Small intestine (tissue), 7 donors: ENCODE measurements at regions not wholly inside any gene's neighbourhood (a gene's known extent, or its start where the extent isn't known, plus 50 kb on each side); places are given as distances from the start of the nearest gene placed in this dataset.

Source experiments
- DNase-seq, 2 donors: peaks; one replicate each; pipeline versions ENCODE4 v3.0.0 to v3.0.0-alpha.2; 2013
- FAIRE-seq: peaks from 2 replicates; lab custom pipeline; 2012; peaks lifted over from hg19 to GRCh38; lab: Jason Lieb, UNC
- H3K27ac ChIP-seq, 3 donors: one replicate each; pipeline ENCODE4 v1.5.1; 2013; ENCODE audit warnings: low read length in 2 of 3, mild to moderate bottlenecking in 2 of 3, control low read depth in 1 of 3, inconsistent platforms in 1 of 3, low read depth in 1 of 3, moderate library complexity in 1 of 3
- H3K27me3 ChIP-seq, 3 donors: one replicate each; pipeline ENCODE4 v1.6.1; 2013; ENCODE audit warnings: low read length in 3 of 3, inconsistent platforms in 1 of 3; ENCODE audit not compliant: control insufficient read depth in 3 of 3, insufficient read depth in 3 of 3
- H3K36me3 ChIP-seq, 3 donors: one replicate each; pipeline ENCODE4 v1.6.1; 2013; ENCODE audit warnings: low read length in 3 of 3, inconsistent platforms in 1 of 3, low read depth in 1 of 3, mild to moderate bottlenecking in 1 of 3, moderate library complexity in 1 of 3; ENCODE audit not compliant: control insufficient read depth in 3 of 3, insufficient read depth in 2 of 3
- H3K4me1 ChIP-seq, 3 donors: one replicate each; pipeline ENCODE4 v1.6.1; 2013; ENCODE audit warnings: low read length in 2 of 3, inconsistent platforms in 1 of 3, low read depth in 1 of 3, mild to moderate bottlenecking in 1 of 3, moderate library complexity in 1 of 3; ENCODE audit not compliant: control insufficient read depth in 3 of 3, insufficient read depth in 2 of 3
- H3K4me3 ChIP-seq, 3 donors: one replicate each; pipeline ENCODE4 v1.5.1; 2013; ENCODE audit warnings: low read length in 3 of 3, control low read depth in 1 of 3, inconsistent platforms in 1 of 3, low read depth in 1 of 3, mild to moderate bottlenecking in 1 of 3, moderate library complexity in 1 of 3
- H3K9me3 ChIP-seq, 2 donors: one replicate each; pipeline ENCODE4 v1.6.1; 2013; ENCODE audit warnings: low read depth in 1 of 2, low read length in 1 of 2; ENCODE audit not compliant: control insufficient read depth in 2 of 2, insufficient read depth in 1 of 2
- WGBS, 3 donors: extraction: QIAGEN DNeasy Blood & Tissue Kit; methylation state at CpG; one replicate each; pipeline ENCODE4 v1.1.7; 2013; 5-methylcytosine and 5-hydroxymethylcytosine counted together
- donor health status: healthy with polysubstance abuse.
- donor health status: control.
- donor health status: control.
- donor health status: Bipolar disorder and iron deficiency.
- donor health status: healthy.

GRCh38 chr3:117822416-117822815 lies 1112.8 kb downstream of the TUSC7 start:
- no peaks in the 10 kb centered on the region for H3K4me1 ChIP-seq
- 96 to 100% (median 97%) methylated on average over 1 of the region's 1 CpG for WGBS, 3 donors
- H3K27me3 ChIP-seq, result no peaks in the 10 kb centered on the region
- H3K4me3 ChIP-seq, result no peak overlapping the region
- DNase-seq, result no peak
- no peaks in the 10 kb centered on the region for H3K36me3 ChIP-seq
- no peak for FAIRE-seq
- H3K27ac ChIP-seq, result no peak overlapping the region
- H3K9me3 ChIP-seq, result no peaks in the 10 kb centered on the region

DNA sequence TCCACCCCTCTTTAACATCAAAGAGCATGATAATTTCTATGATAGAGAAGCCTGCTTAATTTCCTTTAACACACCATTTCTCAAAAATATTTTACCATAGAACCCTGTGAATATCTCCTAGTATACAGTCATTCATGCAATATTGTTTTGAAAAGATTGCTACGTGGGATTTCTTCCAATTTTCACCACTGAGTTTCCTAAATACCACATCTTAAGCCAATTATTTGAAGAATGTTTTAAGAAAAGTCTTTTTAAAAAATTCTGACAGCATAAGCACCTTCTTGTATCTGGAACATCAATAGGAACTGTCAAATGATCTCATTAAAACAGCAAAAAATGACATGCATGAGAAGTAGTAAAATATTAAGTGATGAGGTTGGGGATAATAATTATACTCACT lies 1126.7 kb downstream of the TUSC7 start:
- H3K4me1 ChIP-seq, result no peaks in the 10 kb centered on the region
- 41 to 66% (median 53%) methylated on average over 1 of the region's 1 CpG for WGBS, 3 donors
- FAIRE-seq, result no peak

GRCh38 chr3:117837391-117837790 lies 1127.8 kb downstream of the TUSC7 start:
- 63 to 78% (median 67%) methylated on average over 1 of the region's 1 CpG for WGBS, 3 donors
- H3K4me3 ChIP-seq, result no peak overlapping the region
- FAIRE-seq, result no peak

More for the DNA sequence above, 1126.7 kb downstream of the TUSC7 start:
- no peaks in the 10 kb centered on the region for H3K9me3 ChIP-seq
- no peak overlapping the region for H3K27ac ChIP-seq
- DNase-seq, result no peak
- no peaks in the 10 kb centered on the region for H3K36me3 ChIP-seq
- no peak overlapping the region for H3K4me3 ChIP-seq
- H3K27me3 ChIP-seq, result no peaks in the 10 kb centered on the region

DNA sequence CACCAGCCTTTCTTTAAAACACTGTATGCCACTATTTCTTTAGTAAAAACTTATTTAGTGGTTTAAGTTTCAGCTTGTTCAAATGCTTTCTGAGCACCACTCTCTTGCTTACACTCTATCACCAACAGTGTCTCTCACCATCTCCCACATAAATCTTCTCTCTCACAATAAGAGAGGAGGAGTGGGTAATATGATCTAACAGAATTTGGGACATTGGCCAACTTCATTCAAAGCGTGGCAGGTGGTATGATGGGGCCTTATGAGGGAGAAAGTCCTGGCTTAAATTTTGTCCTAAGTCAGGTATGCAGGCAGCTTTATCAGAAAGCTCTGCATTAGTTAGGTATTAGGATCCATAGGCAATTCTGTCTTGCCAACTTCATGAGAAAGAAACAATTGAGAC lies 1132.5 kb downstream of the TUSC7 start:
- H3K27ac ChIP-seq, result no peak overlapping the region
- 50 to 68% (median 66%) methylated on average over 1 of the region's 1 CpG for WGBS, 3 donors
- H3K4me3 ChIP-seq, result no peak overlapping the region
- no peaks in the 10 kb centered on the region for H3K4me1 ChIP-seq
- FAIRE-seq (no peak), DNase-seq (no peak)
- no peaks in the 10 kb centered on the region for H3K9me3 ChIP-seq
- H3K36me3 ChIP-seq, result no peaks in the 10 kb centered on the region
- H3K27me3 ChIP-seq, result no peaks in the 10 kb centered on the region

More at GRCh38 chr3:117837391-117837790, 1127.8 kb downstream of the TUSC7 start:
- H3K4me1 ChIP-seq, result no peaks in the 10 kb centered on the region
- no peaks in the 10 kb centered on the region for H3K36me3 ChIP-seq
- no peak for DNase-seq
- H3K27me3 ChIP-seq, result no peaks in the 10 kb centered on the region
- no peaks in the 10 kb centered on the region for H3K9me3 ChIP-seq
- H3K27ac ChIP-seq, result no peak overlapping the region

GRCh38 chr3:117843356-117843755 lies 1133.8 kb downstream of the TUSC7 start:
- no peak for FAIRE-seq
- H3K4me1 ChIP-seq, result no peaks in the 10 kb centered on the region
- H3K27me3 ChIP-seq, result no peaks in the 10 kb centered on the region
- H3K4me3 ChIP-seq, result no peak overlapping the region
- no peaks in the 10 kb centered on the region for H3K9me3 ChIP-seq
- DNase-seq, result no peak
- H3K27ac ChIP-seq, result no peak overlapping the region
- no peaks in the 10 kb centered on the region for H3K36me3 ChIP-seq

DNA sequence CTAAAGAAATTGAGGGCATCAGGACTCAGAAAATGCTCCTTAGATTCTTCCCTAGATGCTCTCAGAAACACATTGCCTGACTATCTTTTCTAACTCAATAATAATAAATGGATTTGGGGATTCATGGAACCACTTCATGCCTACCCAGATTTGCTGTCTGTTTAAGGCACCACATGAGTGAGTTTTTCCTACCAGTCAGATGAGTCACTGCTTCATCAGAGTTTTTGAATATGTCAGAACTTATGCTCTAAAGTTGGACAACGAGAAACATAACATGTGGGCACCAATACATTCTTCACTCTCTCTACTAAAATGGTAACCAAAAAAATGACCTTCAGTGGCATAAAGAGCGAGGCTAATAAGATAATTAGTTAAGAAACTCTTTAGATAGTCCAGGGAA lies 1135.1 kb downstream of the TUSC7 start:
- WGBS, 3 donors, result 41 to 74% (median 53%) methylated on average over 2 of the region's 2 CpGs
- H3K9me3 ChIP-seq, result no peaks in the 10 kb centered on the region
- no peaks in the 10 kb centered on the region for H3K27me3 ChIP-seq
- no peak overlapping the region for H3K27ac ChIP-seq
- H3K4me1 ChIP-seq, result no peaks in the 10 kb centered on the region
- H3K36me3 ChIP-seq, result no peaks in the 10 kb centered on the region
- no peak for DNase-seq
- no peak for FAIRE-seq
- no peak overlapping the region for H3K4me3 ChIP-seq

DNA sequence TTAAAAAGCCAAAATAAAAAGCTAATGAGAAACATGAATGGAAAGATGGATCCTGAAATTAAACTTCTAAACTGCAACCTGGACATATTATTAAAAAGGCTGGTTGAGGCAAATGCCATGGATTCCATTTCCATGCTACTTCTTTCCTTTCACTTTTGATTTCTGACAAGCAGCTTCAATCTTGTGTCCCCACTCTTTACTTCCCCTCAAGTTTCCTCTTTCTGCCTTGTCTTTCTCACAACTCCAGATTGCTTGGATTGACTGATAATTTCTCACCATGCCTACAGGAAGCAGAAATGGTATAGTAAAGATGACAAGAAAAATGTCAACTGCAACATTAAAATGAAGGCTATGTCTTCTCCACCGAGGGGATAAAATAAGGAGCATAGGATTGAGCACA lies 1136.7 kb downstream of the TUSC7 start:
- no peaks in the 10 kb centered on the region for H3K9me3 ChIP-seq
- FAIRE-seq, result no peak
- WGBS, 3 donors, result 49 to 59% (median 55%) methylated on average over 1 of the region's 1 CpG
- no peaks in the 10 kb centered on the region for H3K4me1 ChIP-seq
- DNase-seq, result no peak
- H3K27me3 ChIP-seq, result no peaks in the 10 kb centered on the region
- no peak overlapping the region for H3K4me3 ChIP-seq
- H3K36me3 ChIP-seq, result no peaks in the 10 kb centered on the region
- no peak overlapping the region for H3K27ac ChIP-seq

GRCh38 chr3:117848606-117849005 lies 1139.0 kb downstream of the TUSC7 start:
- FAIRE-seq, result no peak
- H3K27ac ChIP-seq, result no peak overlapping the region
- no peaks in the 10 kb centered on the region for H3K9me3 ChIP-seq
- no peaks in the 10 kb centered on the region for H3K4me1 ChIP-seq
- H3K4me3 ChIP-seq, result no peak overlapping the region
- H3K27me3 ChIP-seq, result no peaks in the 10 kb centered on the region
- no peaks in the 10 kb centered on the region for H3K36me3 ChIP-seq
- DNase-seq, result no peak

- Histone ChIP-seq H3K4me3 (no peak overlapping the region), H3K4me1 (no peaks in the 10 kb centered on the region), H3K36me3 (no peaks in the 10 kb centered on the region), H3K9me3 (no peaks in the 10 kb centered on the region), H3K27ac (no peak overlapping the region), H3K27me3 (no peaks in the 10 kb centered on the region)
- 58 to 67% (median 60%) methylated on average over 5 of the region's 5 CpGs for WGBS, 3 donors
- FAIRE-seq, result no peak
- DNase-seq, result no peak
These were observed 1144.5 kb downstream of the TUSC7 start for GRCh38 chr3:117853923-117854668.
